Kidney epithelial cell (primary cell): ENCODE measurements at regions not wholly inside any gene's neighbourhood (a gene's known extent, or its start where the extent isn't known, plus 50 kb on each side); places are given as distances from the start of the nearest gene placed in this dataset.
A peak's percentile ranks its signal among the peaks of the same experiment; 100 is the strongest.

Source experiments
- DNase-seq: peaks from one replicate; pipeline ENCODE4 v3.0.0-alpha.2; 2010; ENCODE audit warnings: low read depth
- H3K27me3 ChIP-seq: 2 replicates; pipeline ENCODE4 v1.6.0; 2011; ENCODE audit warnings: low read length; ENCODE audit not compliant: control insufficient read depth, insufficient read depth
- H3K36me3 ChIP-seq: 2 replicates; pipeline ENCODE4 v1.5.1; 2011; ENCODE audit warnings: low read length; ENCODE audit not compliant: control insufficient read depth, insufficient read depth
- H3K4me3 ChIP-seq: 2 replicates; pipeline ENCODE4 v1.5.1; 2011; ENCODE audit warnings: low read depth, mild to moderate bottlenecking, control low read depth, low read length
- CTCF ChIP-seq: IDR thresholded peaks from 2 replicates; pipeline ENCODE4 v1.5.1; 2011; ENCODE audit warnings: mild to moderate bottlenecking, moderate library complexity, low read length, control low read depth, inconsistent platforms; ENCODE audit not compliant: insufficient read depth, poor library complexity, severe bottlenecking

GRCh38 chr11:87754685-87755084 is 420.6 kb downstream of the RAB38 start:
- Histone ChIP-seq H3K27me3 (no peaks in the 10 kb centered on the region), H3K36me3 (no peaks in the 10 kb centered on the region), H3K4me3 (no peak overlapping the region)
- no peak for DNase-seq
- TF ChIP-seq CTCF, result no peak

GRCh38 chr11:87753143-87753542 is 422.1 kb downstream of the RAB38 start:
- no peak for DNase-seq
- Histone ChIP-seq H3K36me3 (no peaks in the 10 kb centered on the region), H3K27me3 (no peaks in the 10 kb centered on the region), H3K4me3 (no peak overlapping the region)
- no peak for TF ChIP-seq CTCF

GRCh38 chr11:87743007-87743406 is 432.2 kb downstream of the RAB38 start:
- Histone ChIP-seq H3K27me3 (no peaks in the 10 kb centered on the region), H3K36me3 (no peaks in the 10 kb centered on the region), H3K4me3 (no peak overlapping the region)
- TF ChIP-seq CTCF, result peak; percentile 34
- no peak for DNase-seq

GRCh38 chr11:87740968-87741367 is 434.3 kb downstream of the RAB38 start:
- no peak overlapping the region for H3K4me3 ChIP-seq
- TF ChIP-seq CTCF, result no peak
- DNase-seq, result no peak
- H3K36me3 ChIP-seq, result no peaks in the 10 kb centered on the region
- no peaks in the 10 kb centered on the region for H3K27me3 ChIP-seq

- no peak for TF ChIP-seq CTCF
- H3K27me3 ChIP-seq, result no peaks in the 10 kb centered on the region
- no peak overlapping the region for H3K4me3 ChIP-seq
- H3K36me3 ChIP-seq, result no peaks in the 10 kb centered on the region
- no peak for DNase-seq
These were observed 434.8 kb downstream of the RAB38 start for GRCh38 chr11:87740451-87740850.

GRCh38 chr11:87739766-87740165 is 435.5 kb downstream of the RAB38 start:
- no peak for TF ChIP-seq CTCF
- no peaks in the 10 kb centered on the region for H3K27me3 ChIP-seq
- no peak overlapping the region for H3K4me3 ChIP-seq
- H3K36me3 ChIP-seq, result no peaks in the 10 kb centered on the region
- DNase-seq, result no peak
